Fibroblast of villous mesenchyme (primary cell): ENCODE measurements at regions not wholly inside any gene's neighbourhood (a gene's known extent, or its start where the extent isn't known, plus 50 kb on each side); places are given as distances from the start of the nearest gene placed in this dataset.

Source experiments
- DNase-seq: peaks from one replicate; pipeline ENCODE4 v3.0.0-alpha.2; 2010; ENCODE audit warnings: low read depth
- H3K4me3 ChIP-seq: 2 replicates; pipeline ENCODE4 v1.5.1; 2011; ENCODE audit warnings: low read depth, mild to moderate bottlenecking, low read length
- TF ChIP-seq, protein P1 (sequence below): IDR thresholded peaks from 2 replicates; pipeline ENCODE4 v1.5.1; 2012; ENCODE audit warnings: low read depth, mild to moderate bottlenecking, low read length; ENCODE audit not compliant: insufficient read depth

DNA sequence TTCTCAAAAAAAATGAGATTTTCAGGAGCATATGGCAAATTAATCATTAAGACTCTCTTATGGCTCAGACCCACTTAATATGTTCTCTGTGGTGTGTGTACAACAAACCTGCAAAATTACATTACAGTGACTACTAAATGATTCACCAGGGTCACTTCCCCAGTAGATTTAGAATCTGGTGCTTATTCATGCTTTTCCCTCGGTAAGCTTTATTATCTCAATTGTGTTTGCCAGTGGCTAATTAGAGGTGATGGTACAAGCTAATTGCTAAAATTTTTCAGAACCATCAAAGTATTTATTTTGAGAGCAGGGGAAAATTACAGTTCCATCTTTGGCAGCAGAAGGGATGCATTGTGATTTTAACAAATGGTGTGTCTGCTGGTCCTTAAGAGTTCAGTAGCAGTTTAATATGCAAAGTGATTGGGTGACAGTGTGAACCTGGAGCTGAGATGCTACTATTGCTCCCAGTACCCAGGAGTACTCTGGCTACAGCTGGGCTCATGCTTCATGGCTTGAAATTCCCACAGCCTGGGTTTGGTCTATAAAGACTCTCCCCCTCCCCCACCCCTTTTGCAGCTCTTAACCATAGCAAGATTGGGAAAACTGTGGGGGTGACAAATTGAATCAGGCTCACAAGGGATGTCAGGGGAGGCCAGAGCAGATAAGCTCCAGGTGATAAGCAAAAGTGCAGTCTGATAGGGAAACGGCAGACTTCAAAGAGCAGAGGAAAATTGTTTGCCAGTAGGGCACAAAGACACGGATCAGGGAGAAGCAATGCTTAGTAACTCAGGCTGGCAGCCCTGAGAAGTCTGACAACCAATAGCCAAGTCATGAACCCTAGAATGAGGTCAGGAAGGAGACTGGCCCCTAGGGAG, 92.8 kb upstream of the RAD23B start:
- DNase-seq = no peak
- H3K4me3 ChIP-seq = no peak overlapping the region
- TF ChIP-seq, protein P1, sequence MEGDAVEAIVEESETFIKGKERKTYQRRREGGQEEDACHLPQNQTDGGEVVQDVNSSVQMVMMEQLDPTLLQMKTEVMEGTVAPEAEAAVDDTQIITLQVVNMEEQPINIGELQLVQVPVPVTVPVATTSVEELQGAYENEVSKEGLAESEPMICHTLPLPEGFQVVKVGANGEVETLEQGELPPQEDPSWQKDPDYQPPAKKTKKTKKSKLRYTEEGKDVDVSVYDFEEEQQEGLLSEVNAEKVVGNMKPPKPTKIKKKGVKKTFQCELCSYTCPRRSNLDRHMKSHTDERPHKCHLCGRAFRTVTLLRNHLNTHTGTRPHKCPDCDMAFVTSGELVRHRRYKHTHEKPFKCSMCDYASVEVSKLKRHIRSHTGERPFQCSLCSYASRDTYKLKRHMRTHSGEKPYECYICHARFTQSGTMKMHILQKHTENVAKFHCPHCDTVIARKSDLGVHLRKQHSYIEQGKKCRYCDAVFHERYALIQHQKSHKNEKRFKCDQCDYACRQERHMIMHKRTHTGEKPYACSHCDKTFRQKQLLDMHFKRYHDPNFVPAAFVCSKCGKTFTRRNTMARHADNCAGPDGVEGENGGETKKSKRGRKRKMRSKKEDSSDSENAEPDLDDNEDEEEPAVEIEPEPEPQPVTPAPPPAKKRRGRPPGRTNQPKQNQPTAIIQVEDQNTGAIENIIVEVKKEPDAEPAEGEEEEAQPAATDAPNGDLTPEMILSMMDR = no peak

DNA sequence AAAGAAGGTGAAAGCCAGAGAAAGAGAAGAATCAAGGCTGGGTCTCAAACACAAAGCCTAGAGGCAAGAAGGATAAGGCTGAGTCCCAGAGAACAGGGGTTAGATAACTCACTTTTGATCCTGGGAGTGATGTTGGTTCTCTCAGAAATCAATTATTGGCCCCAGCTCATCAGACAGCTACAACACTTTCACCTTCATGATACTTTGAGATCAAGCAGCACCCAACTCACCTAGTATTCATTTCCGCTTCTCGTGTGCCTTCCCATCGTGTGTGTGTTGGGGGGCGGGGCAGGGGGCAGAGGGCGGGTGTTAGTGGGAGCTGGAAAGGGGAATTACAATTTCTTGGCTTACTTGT, 92.2 kb upstream of the RAD23B start:
- TF ChIP-seq, protein P1 = no peak
- no peak overlapping the region for H3K4me3 ChIP-seq
- DNase-seq = no peak

DNA sequence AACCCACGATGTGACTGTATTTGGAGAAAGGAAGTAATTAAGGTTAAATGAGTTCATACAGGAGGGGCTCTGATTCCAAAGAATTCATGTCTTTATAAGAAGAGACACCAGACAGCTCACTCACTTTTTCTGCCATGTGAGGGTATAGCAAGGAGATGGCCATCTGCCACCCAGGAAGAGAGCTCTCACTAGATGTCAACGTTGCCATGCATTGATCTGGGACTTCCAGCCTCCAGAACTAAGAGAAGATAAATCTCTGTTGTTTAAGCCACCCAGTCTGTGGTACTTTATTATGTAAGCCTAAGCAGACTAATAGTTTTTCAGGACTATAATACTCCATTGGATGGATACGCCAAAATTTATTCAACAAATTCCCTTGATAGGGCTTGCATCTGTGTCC, 89.8 kb upstream of the RAD23B start:
- TF ChIP-seq, protein P1 = no peak
- no peak for DNase-seq
- no peak overlapping the region for H3K4me3 ChIP-seq

DNA sequence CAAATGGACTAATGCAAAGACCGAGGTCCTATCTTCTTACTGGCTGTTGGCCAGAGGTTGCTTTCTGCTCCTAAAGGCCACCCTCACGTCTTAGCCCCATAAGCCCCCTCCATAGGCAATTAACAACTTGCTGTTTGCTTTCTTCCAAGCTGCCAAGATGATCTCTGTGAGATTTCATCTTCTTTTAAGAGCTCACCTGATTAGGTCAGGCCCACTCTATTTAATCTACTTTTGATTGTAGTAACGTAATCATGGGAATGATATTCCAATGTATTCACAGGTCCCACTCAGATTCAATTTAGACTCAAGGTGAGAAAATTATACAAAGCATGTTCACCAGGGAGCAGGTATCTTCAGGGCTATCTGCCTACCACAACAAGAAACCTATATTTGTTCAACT, 84.4 kb upstream of the RAD23B start:
- TF ChIP-seq, protein P1 = no peak
- no peak overlapping the region for H3K4me3 ChIP-seq
- DNase-seq = no peak

DNA sequence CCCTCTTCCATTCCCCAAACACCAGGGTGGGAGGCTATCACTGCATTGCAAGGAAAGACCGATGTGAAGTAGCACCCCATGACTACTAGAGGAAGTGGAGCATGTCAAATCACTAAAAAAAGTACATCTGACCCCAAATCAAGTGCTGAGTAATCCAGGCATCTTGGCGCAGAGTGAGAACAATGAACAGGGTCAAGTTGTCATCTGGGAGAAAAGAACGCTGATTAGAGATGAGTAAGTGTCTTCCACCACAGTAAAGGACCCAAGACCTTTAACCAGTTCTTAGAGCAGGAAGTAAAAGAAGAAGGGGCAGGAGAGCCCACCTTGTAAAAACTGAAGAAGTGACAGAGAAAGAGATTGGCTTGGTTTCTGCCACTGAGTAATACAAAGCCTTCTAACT, 75.0 kb upstream of the RAD23B start:
- TF ChIP-seq, protein P1 = no peak
- H3K4me3 ChIP-seq = no peak overlapping the region
- DNase-seq = peak; percentile 16

DNA sequence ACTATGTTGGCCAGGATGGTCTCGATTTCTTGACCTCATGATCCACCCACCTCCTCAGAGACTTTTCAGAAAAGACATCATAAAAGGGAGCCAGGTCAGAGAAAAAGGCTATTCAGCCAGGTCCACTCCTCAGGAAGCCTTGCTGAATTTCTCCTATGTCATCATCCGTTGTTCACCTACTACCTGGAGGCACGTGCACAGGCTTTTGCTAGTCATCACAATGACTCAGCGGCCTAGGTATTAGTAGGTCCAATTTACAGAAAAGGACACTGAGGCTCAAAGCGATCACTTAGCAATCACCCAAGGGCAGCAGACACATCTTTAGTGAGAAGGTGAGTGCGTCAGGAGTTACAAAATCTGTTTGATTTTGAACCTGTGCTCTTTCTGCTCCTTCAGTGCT, 72.3 kb upstream of the RAD23B start:
- DNase-seq = no peak
- TF ChIP-seq, protein P1 = no peak
- no peak overlapping the region for H3K4me3 ChIP-seq
